Colonic mucosa (tissue), 4 donors: ENCODE measurements at regions not wholly inside any gene's neighbourhood (a gene's known extent, or its start where the extent isn't known, plus 50 kb on each side); places are given as distances from the start of the nearest gene placed in this dataset.

Experiments used
- DNase-seq: peaks from one replicate; pipeline ENCODE4 v3.0.0-alpha.2; 2020
- H3K27ac ChIP-seq: fragments of 200-600 bp; one replicate; pipeline ENCODE4 v1.8.0; 2021
- H3K27me3 ChIP-seq: fragments of 200-600 bp; one replicate; pipeline ENCODE4 v1.8.0; 2021
- H3K36me3 ChIP-seq: fragments of 200-600 bp; one replicate; pipeline ENCODE4 v1.8.0; 2021
- H3K4me1 ChIP-seq: fragments of 200-600 bp; one replicate; pipeline ENCODE4 v1.8.0; 2021; ENCODE audit warnings: mild to moderate bottlenecking
- H3K4me3 ChIP-seq: fragments of 200-600 bp; one replicate; pipeline ENCODE4 v1.8.0; 2021
- H3K9ac ChIP-seq, 2 donors: one replicate each; pipeline ENCODE4 v1.7.0; 2013; ENCODE audit warnings: control low read depth in 2 of 2, low read depth in 2 of 2, low read length in 2 of 2
- H3K9me3 ChIP-seq: fragments of 200-600 bp; one replicate; pipeline ENCODE4 v1.8.0; 2021
- intact Hi-C: fragments of 100-400 bp; cut with DNase I; formaldehyde crosslinking; loops from one replicate; pipeline ENCODE4 v1.14.1; 2022
- TF ChIP-seq, protein P1 (sequence below): fragments of 200-600 bp; IDR thresholded peaks from one replicate; pipeline ENCODE4 v1.8.0; 2022; ENCODE audit warnings: antibody characterized with exemption, mild to moderate bottlenecking
- donor health status: healthy.
- donor health status: DM: no; HTN: no; CAD: no.
- donor health status: DM: no; HTN: no; CAD: no.

DNA sequence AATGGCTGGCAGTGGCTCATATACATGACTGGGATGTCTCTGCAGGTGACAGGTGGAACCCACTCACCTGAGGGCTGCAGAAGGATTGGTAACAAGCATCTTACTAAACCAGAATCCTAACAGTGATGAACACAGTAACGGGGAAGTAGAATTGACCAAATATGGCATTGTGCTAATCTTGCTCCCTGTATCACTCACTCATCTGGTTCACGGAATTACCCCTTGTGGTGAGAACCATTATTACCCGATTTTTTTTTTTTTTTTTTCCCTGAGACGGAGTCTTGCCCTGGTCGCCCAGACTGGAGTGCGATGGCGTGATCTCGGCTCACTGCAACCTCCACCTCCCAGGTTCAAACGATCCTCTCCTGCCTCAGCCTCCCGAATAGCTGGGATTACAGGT lies 69.5 kb downstream of the PTPRS start:
- no peak for DNase-seq
- Histone ChIP-seq H3K4me1 (no peaks in the 10 kb centered on the region), H3K9me3 (no peaks in the 10 kb centered on the region), H3K27ac (no peak overlapping the region), H3K27me3 (no peaks in the 10 kb centered on the region), H3K4me3 (no peak overlapping the region), H3K9ac (no peak overlapping the region), H3K36me3 (no peaks in the 10 kb centered on the region)
- intact Hi-C loops: no loop called here
- TF ChIP-seq, protein P1, sequence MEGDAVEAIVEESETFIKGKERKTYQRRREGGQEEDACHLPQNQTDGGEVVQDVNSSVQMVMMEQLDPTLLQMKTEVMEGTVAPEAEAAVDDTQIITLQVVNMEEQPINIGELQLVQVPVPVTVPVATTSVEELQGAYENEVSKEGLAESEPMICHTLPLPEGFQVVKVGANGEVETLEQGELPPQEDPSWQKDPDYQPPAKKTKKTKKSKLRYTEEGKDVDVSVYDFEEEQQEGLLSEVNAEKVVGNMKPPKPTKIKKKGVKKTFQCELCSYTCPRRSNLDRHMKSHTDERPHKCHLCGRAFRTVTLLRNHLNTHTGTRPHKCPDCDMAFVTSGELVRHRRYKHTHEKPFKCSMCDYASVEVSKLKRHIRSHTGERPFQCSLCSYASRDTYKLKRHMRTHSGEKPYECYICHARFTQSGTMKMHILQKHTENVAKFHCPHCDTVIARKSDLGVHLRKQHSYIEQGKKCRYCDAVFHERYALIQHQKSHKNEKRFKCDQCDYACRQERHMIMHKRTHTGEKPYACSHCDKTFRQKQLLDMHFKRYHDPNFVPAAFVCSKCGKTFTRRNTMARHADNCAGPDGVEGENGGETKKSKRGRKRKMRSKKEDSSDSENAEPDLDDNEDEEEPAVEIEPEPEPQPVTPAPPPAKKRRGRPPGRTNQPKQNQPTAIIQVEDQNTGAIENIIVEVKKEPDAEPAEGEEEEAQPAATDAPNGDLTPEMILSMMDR: no peak

- TF ChIP-seq, protein P1: no peak
- intact Hi-C loops: no loop called here
Observed at GRCh38 chr19:5269926-5270325, 70.7 kb downstream of the PTPRS start.

DNA sequence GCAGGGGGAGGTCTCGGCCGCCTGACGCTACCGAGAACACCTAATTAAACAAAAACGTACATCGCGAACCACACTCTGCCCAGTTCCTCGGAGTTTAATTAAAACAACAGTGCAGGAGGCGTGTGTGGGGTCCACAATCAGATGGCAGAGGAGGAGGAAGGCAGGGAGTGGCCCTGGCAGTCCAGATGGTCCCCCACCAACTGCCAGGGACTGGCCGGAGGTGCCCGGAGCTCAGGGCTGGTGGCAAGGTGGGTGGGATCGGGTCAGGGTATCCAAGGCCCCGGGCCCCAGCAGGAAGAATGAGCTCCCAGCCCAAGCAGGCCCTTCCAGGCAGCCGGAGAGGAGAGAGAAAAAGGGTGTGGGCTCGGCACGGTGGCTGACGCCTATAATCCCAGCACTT lies 71.3 kb downstream of the PTPRS start:
- DNase-seq: no peak
- Histone ChIP-seq H3K27ac (no peak overlapping the region), H3K9ac (no peak overlapping the region), H3K36me3 (no peaks in the 10 kb centered on the region), H3K27me3 (no peaks in the 10 kb centered on the region), H3K4me3 (no peak overlapping the region), H3K9me3 (no peaks in the 10 kb centered on the region), H3K4me1 (no peaks in the 10 kb centered on the region)
- intact Hi-C loops: no loop called here
- TF ChIP-seq, protein P1: no peak

More at GRCh38 chr19:5269926-5270325, 70.7 kb downstream of the PTPRS start:
- Histone ChIP-seq H3K4me1 (no peaks in the 10 kb centered on the region), H3K36me3 (no peaks in the 10 kb centered on the region), H3K9me3 (no peaks in the 10 kb centered on the region), H3K9ac (no peak overlapping the region), H3K27me3 (no peaks in the 10 kb centered on the region), H3K4me3 (no peak overlapping the region), H3K27ac (no peak overlapping the region)
- DNase-seq: no peak

GRCh38 chr19:5268801-5269200 lies 71.8 kb downstream of the PTPRS start:
- TF ChIP-seq, protein P1: no peak
- Histone ChIP-seq H3K4me3 (no peak overlapping the region), H3K4me1 (no peaks in the 10 kb centered on the region), H3K9ac (no peak overlapping the region), H3K9me3 (no peaks in the 10 kb centered on the region), H3K36me3 (no peaks in the 10 kb centered on the region), H3K27me3 (no peaks in the 10 kb centered on the region), H3K27ac (no peak overlapping the region)
- no peak for DNase-seq
- intact Hi-C loops: no loop called here

- no peaks in the 10 kb centered on the region for H3K4me1 ChIP-seq
- no peaks in the 10 kb centered on the region for H3K27me3 ChIP-seq
- no peaks in the 10 kb centered on the region for H3K9me3 ChIP-seq
- no peak overlapping the region for H3K9ac ChIP-seq
- H3K36me3 ChIP-seq: no peaks in the 10 kb centered on the region
- TF ChIP-seq, protein P1: no peak
- no peak for DNase-seq
- intact Hi-C loops: no loop called here
- no peak overlapping the region for H3K4me3 ChIP-seq
- no peak overlapping the region for H3K27ac ChIP-seq
Observed at GRCh38 chr19:5265260-5265659, 75.4 kb downstream of the PTPRS start.

GRCh38 chr19:5264453-5264852 lies 76.2 kb downstream of the PTPRS start:
- H3K27ac ChIP-seq: no peak overlapping the region
- H3K9me3 ChIP-seq: no peaks in the 10 kb centered on the region
- DNase-seq: no peak
- no peak overlapping the region for H3K4me3 ChIP-seq
- no peak overlapping the region for H3K9ac ChIP-seq
- H3K27me3 ChIP-seq: no peaks in the 10 kb centered on the region
- intact Hi-C loops: no loop called here
- H3K4me1 ChIP-seq: no peaks in the 10 kb centered on the region
- H3K36me3 ChIP-seq: no peaks in the 10 kb centered on the region
- TF ChIP-seq, protein P1: no peak
